Neural cell (in vitro differentiated cells): ENCODE measurements at regions not wholly inside any gene's neighbourhood (a gene's known extent, or its start where the extent isn't known, plus 50 kb on each side); places are given as distances from the start of the nearest gene placed in this dataset.
"Not testable (repeated sequence)": the region's sequence is repeated elsewhere in the genome, so short reads cannot be mapped to it uniquely, and the experiment has no call there.

Source experiments
- H2AFZ ChIP-seq: fragments of 200-600, 300-800 bp; sonication (generic), shearing (Covaris generic); 2 replicates; pipeline ENCODE4 v1.6.0; 2014; ENCODE audit warnings: low read depth, mild to moderate bottlenecking, antibody characterized with exemption, low read length, moderate library complexity
- H3F3A ChIP-seq: fragments of 200-600 bp; shearing (Covaris generic); 2 replicates; pipeline ENCODE4 v1.6.1; 2016; ENCODE audit warnings: mild to moderate bottlenecking, moderate library complexity, mixed read lengths, antibody characterized with exemption, low read length; ENCODE audit not compliant: insufficient read depth, poor library complexity, severe bottlenecking
- H3K27ac ChIP-seq: fragments of 200-600, 300-800 bp; sonication (generic), shearing (Covaris generic); 2 replicates; pipeline ENCODE4 v1.5.1; 2014; ENCODE audit warnings: mild to moderate bottlenecking, low read length, moderate library complexity
- H3K27me3 ChIP-seq: fragments of 300-800, 200-600 bp; sonication (generic), shearing (Covaris generic); 2 replicates; pipeline ENCODE4 v1.6.0; 2014; ENCODE audit warnings: mild to moderate bottlenecking, low read depth, low read length, moderate library complexity; ENCODE audit not compliant: insufficient read depth
- H3K36me3 ChIP-seq: fragments of 300-800, 200-600 bp; sonication (generic), shearing (Covaris generic); 2 replicates; pipeline ENCODE4 v1.5.1; 2014; ENCODE audit warnings: mild to moderate bottlenecking, antibody characterized with exemption, low read length, moderate library complexity; ENCODE audit not compliant: insufficient read depth
- H3K4me2 ChIP-seq: fragments of 300-800, 200-600 bp; sonication (generic), shearing (Covaris generic); 2 replicates; pipeline ENCODE4 v1.6.0; 2014; ENCODE audit warnings: mild to moderate bottlenecking, low read length
- H3K4me3 ChIP-seq: fragments of 300-800, 200-600 bp; sonication (generic), shearing (Covaris generic); 2 replicates; pipeline ENCODE4 v1.5.1; 2014; ENCODE audit warnings: mild to moderate bottlenecking, low read length, moderate library complexity
- H3K79me2 ChIP-seq: fragments of 200-600 bp; shearing (Covaris generic); replicated peaks from 2 replicates; pipeline ENCODE4 v1.6.0; 2014; ENCODE audit warnings: mild to moderate bottlenecking, low read length, moderate library complexity; ENCODE audit not compliant: insufficient read depth
- H3K9ac ChIP-seq: fragments of 300-800, 200-600 bp; sonication (generic), shearing (Covaris generic); 2 replicates; pipeline ENCODE4 v1.6.1; 2016; ENCODE audit warnings: mild to moderate bottlenecking, low read length, mixed read lengths
- H3K9me2 ChIP-seq: fragments of 200-600 bp; shearing (Covaris generic); 2 replicates; pipeline ENCODE4 v1.6.1; 2016; ENCODE audit warnings: mild to moderate bottlenecking, low read length, mixed read lengths; ENCODE audit not compliant: insufficient read depth
- H3K9me3 ChIP-seq: fragments of 200-600, 300-800 bp; sonication (generic), shearing (Covaris generic); 2 replicates; pipeline ENCODE4 v1.6.1; 2016; ENCODE audit warnings: mild to moderate bottlenecking, mixed run types, low read length, moderate library complexity, mixed read lengths
- H4K20me1 ChIP-seq: fragments of 200-600 bp; shearing (Covaris generic); 2 replicates; pipeline ENCODE4 v1.6.1; 2016; ENCODE audit warnings: mild to moderate bottlenecking, mixed run types; ENCODE audit not compliant: insufficient read depth
- EP300 ChIP-seq: fragments of 450-650 bp; conservative IDR thresholded peaks from 2 replicates; pipeline ENCODE4 v1.6.1; 2014; ENCODE audit warnings: antibody characterized with exemption, mild to moderate bottlenecking, moderate library complexity; ENCODE audit not compliant: poor library complexity, severe bottlenecking
- EZH2 ChIP-seq: fragments of 200-600, 300-800 bp; shearing (Covaris generic), sonication (generic); IDR thresholded peaks from 2 replicates; pipeline ENCODE4 v1.6.1; 2014; ENCODE audit warnings: antibody characterized with exemption, low read length, borderline replicate concordance, mild to moderate bottlenecking; ENCODE audit not compliant: insufficient read depth, poor library complexity, severe bottlenecking
- MXI1 ChIP-seq: fragments of 450-650 bp; conservative IDR thresholded peaks from 2 replicates; pipeline ENCODE4 v1.6.1; 2014; ENCODE audit warnings: antibody characterized with exemption, mild to moderate bottlenecking; ENCODE audit not compliant: poor library complexity, severe bottlenecking
- POLR2AphosphoS5 ChIP-seq: IDR thresholded peaks from 2 replicates; pipeline ENCODE4 v1.6.1; 2012
- RAD21 ChIP-seq: fragments of 450-650 bp; conservative IDR thresholded peaks from 2 replicates; pipeline ENCODE4 v1.6.1; 2014; ENCODE audit warnings: antibody characterized with exemption, mild to moderate bottlenecking, moderate library complexity
- REST ChIP-seq: IDR thresholded peaks from 2 replicates; pipeline ENCODE4 v1.6.1; 2012; ENCODE audit warnings: borderline replicate concordance
- SMC3 ChIP-seq: fragments of 450-650 bp; conservative IDR thresholded peaks from 2 replicates; pipeline ENCODE4 v1.6.1; 2014; ENCODE audit warnings: antibody characterized with exemption, mild to moderate bottlenecking, moderate library complexity; ENCODE audit not compliant: poor library complexity
- TAF1 ChIP-seq: IDR thresholded peaks from 2 replicates; pipeline ENCODE4 v1.6.1; 2012; ENCODE audit warnings: low read depth
- TF ChIP-seq, protein P1 (sequence below): fragments of 450-650 bp; IDR thresholded peaks from 2 replicates; pipeline ENCODE4 v1.5.1; 2014; ENCODE audit warnings: antibody characterized with exemption, mild to moderate bottlenecking, moderate library complexity; ENCODE audit not compliant: poor library complexity, severe bottlenecking

GRCh38 chr12:116380108-116380507, 102.6 kb upstream of the MED13L start:
- Histone ChIP-seq H4K20me1 (no peaks in the 10 kb centered on the region), H3K4me2 (no peak overlapping the region), H3F3A (no peaks in the 10 kb centered on the region), H3K36me3 (no peaks in the 10 kb centered on the region), H3K79me2 (no peaks in the 10 kb centered on the region), H3K9ac (no peak overlapping the region), H3K9me2 (no peaks in the 10 kb centered on the region), H3K27ac (no peak overlapping the region), H3K9me3 (no peaks in the 10 kb centered on the region), H3K27me3 (no peaks in the 10 kb centered on the region), H2AFZ (no peak overlapping the region), H3K4me3 (no peak overlapping the region)
- TF ChIP-seq POLR2AphosphoS5, result no peak
- TF ChIP-seq EP300, result no peak
- TF ChIP-seq SMC3, result no peak

DNA sequence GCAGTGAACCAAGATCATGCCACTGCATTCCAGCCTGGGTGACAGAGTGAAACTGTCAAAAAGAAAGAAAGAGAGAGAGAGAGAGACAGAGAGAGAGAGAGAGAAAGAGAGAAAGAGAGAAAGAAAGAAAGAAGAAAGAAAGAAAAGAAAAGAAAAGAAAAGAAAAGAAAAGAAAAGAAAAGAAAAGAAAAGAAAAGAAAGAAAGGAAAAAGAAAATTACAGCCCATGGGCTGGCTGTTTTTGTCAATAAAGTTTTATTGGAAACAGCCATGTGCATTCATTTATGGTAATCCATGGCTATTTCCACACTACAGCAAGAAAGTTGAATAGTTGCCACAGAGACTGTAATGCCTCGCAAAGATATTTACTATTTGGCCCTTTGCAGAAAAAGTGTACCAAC, 103.2 kb upstream of the MED13L start:
- H3K9ac ChIP-seq, H3K9me3 ChIP-seq, H3K36me3 ChIP-seq, H3K4me3 ChIP-seq, H3K27me3 ChIP-seq, H3K79me2 ChIP-seq, H2AFZ ChIP-seq, H3K27ac ChIP-seq, H3K4me2 ChIP-seq, H4K20me1 ChIP-seq, H3F3A ChIP-seq, H3K9me2 ChIP-seq: not testable (repeated sequence)

GRCh38 chr12:116381240-116381743, 103.8 kb upstream of the MED13L start:
- Histone ChIP-seq H3K27me3 (no peaks in the 10 kb centered on the region), H2AFZ (no peak overlapping the region), H3K4me2 (no peak overlapping the region), H3K79me2 (no peaks in the 10 kb centered on the region), H3K9me2 (no peaks in the 10 kb centered on the region), H3K36me3 (no peaks in the 10 kb centered on the region), H3K27ac (no peak overlapping the region), H3K4me3 (peak overlapping the region; percentile 40), H3F3A (no peaks in the 10 kb centered on the region), H3K9me3 (no peaks in the 10 kb centered on the region), H3K9ac (no peak overlapping the region), H4K20me1 (no peaks in the 10 kb centered on the region)
- TF ChIP-seq EZH2 (no peak), MXI1 (no peak), POLR2AphosphoS5 (no peak), EP300 (no peak), REST (no peak), SMC3 (no peak), TAF1 (no peak), RAD21 (no peak)
- TF ChIP-seq, protein P1, sequence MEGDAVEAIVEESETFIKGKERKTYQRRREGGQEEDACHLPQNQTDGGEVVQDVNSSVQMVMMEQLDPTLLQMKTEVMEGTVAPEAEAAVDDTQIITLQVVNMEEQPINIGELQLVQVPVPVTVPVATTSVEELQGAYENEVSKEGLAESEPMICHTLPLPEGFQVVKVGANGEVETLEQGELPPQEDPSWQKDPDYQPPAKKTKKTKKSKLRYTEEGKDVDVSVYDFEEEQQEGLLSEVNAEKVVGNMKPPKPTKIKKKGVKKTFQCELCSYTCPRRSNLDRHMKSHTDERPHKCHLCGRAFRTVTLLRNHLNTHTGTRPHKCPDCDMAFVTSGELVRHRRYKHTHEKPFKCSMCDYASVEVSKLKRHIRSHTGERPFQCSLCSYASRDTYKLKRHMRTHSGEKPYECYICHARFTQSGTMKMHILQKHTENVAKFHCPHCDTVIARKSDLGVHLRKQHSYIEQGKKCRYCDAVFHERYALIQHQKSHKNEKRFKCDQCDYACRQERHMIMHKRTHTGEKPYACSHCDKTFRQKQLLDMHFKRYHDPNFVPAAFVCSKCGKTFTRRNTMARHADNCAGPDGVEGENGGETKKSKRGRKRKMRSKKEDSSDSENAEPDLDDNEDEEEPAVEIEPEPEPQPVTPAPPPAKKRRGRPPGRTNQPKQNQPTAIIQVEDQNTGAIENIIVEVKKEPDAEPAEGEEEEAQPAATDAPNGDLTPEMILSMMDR, result no peak
